ENCODE measurements at regions not wholly inside any gene's neighbourhood (a gene's known extent, or its start where the extent isn't known, plus 50 kb on each side); places are given as distances from the start of the nearest gene placed in this dataset.

DNA sequence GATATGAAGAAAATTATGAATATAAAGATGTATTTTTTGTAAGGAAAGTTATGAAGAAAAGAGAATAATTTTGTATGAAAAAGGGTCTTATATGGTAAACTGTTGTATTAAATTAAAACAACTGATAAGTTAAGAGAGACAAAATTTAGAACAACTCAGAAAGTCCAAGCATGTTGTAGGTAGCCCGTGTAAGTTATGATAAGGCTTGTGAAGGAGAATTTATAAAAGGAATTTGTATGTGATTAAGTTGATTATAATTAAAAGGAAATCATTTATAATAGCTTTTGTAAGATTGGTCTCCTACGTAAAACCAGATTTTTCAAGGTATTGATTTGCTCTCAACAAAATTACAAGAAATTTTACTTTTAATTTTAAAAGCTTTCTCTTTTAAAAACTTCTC lies 1579.3 kb downstream of the HACE1 start:
- H3K27me3 ChIP-seq (replicated peaks) = no peaks in the 10 kb centered on the region
- DNase-seq (ENCODE audit: low read depth in 1 of 2, low spot score in 2 of 2) = no peak
- H3K4me3 ChIP-seq = no peak overlapping the region
- no peaks in the 10 kb centered on the region for H3K36me3 ChIP-seq
- peaks cover 3% of the 10 kb centered on the region; the same call in 1 of the 2 replicates for H3K9me3 ChIP-seq (replicated peaks)
- no peak overlapping the region for H3K27ac ChIP-seq
- H3K4me1 ChIP-seq (replicated peaks) = no peaks in the 10 kb centered on the region

DNA sequence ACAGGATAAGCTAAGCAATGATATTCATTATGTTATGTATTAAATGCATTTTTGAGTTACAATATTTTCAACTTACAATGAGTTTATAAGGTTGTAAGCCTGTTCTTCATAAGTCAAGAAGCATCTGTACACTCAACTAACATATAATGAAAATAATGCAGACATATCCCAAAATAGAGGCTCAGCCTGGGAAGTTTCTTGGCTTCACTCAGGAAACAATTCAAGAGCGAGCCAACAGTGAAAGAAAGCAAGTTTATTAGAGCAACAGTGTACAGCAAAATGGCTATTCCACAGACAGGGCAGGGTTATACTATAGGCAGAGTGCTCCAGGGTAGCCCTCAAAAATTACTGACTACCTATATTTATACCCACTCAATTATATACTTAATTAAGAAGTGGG lies 1581.8 kb downstream of the HACE1 start:
- peaks cover 3% of the 10 kb centered on the region; the same call in 1 of the 2 replicates for H3K9me3 ChIP-seq (replicated peaks)
- no peak overlapping the region for H3K27ac ChIP-seq
- DNase-seq (ENCODE audit: low read depth in 1 of 2, low spot score in 2 of 2) = no peak
- no peak overlapping the region for H3K4me3 ChIP-seq
- no peaks in the 10 kb centered on the region for H3K36me3 ChIP-seq
- no peaks in the 10 kb centered on the region for H3K27me3 ChIP-seq (replicated peaks)
- no peaks in the 10 kb centered on the region for H3K4me1 ChIP-seq (replicated peaks)

DNA sequence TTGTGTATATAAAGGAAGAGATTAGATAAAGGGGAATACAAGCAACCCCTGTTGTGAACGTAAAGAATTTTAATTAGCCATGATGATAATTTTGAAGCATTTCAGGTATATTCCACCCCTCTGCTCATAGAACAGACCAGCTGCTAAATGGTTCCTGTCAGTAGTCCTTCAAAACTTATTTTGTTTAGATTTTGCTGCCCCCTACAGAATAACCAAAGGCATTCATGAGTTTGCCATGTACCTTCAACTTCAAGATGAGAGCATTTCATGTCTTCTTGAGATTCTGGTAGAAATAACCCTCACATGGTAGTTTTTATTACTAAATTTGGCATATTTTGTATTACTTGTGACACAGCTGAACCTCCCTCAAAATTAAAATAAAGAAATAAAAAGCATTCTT lies 1586.7 kb downstream of the HACE1 start:
- DNase-seq (ENCODE audit: low read depth in 1 of 2, low spot score in 2 of 2) = no peak
- H3K4me3 ChIP-seq = no peak overlapping the region
- H3K27ac ChIP-seq = no peak overlapping the region
- H3K9me3 ChIP-seq (replicated peaks) = no peaks in the 10 kb centered on the region
- no peaks in the 10 kb centered on the region for H3K36me3 ChIP-seq
- no peaks in the 10 kb centered on the region for H3K4me1 ChIP-seq (replicated peaks)
- no peaks in the 10 kb centered on the region for H3K27me3 ChIP-seq (replicated peaks)

DNA sequence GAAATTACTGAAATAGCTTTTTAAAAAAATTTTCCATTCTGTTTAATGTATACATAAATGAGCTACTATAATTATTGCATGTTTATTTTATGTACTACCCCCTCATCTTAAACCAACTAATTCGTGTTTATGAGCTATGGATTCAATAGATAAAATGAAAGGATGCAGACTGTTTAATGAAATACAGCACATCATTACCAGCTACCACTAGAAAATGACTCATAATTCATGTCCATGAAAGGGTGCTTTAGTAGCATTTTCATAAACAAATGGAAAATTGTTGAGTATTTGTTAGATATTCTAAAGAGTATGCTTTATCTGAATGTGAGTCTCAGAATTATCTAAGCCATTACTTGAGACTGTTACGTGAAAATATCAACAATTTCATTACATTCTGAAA lies 1590.1 kb downstream of the HACE1 start:
- H3K27me3 ChIP-seq (replicated peaks) = no peaks in the 10 kb centered on the region
- no peak overlapping the region for H3K27ac ChIP-seq
- no peaks in the 10 kb centered on the region for H3K9me3 ChIP-seq (replicated peaks)
- H3K4me3 ChIP-seq = no peak overlapping the region
- H3K4me1 ChIP-seq (replicated peaks) = no peaks in the 10 kb centered on the region
- no peaks in the 10 kb centered on the region for H3K36me3 ChIP-seq
- no peak for DNase-seq (ENCODE audit: low read depth in 1 of 2, low spot score in 2 of 2)

DNA sequence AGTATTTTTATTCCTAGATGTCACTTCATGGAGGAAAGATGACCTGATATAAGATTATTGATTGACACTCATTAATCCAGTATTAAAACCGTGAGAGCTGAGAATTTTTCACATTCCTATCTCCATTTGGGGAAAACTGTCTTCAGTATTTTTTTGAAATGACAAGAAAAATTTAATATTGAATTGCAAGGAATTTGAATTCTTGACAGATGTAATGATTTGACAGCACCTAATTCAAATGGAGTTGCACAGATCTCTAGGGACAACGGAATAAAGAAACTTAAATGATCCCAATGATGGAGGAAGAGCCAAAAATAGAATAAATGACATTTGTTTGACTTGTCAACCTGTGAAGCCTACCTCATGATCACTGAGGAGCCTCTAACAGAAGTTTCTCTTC lies 1591.4 kb downstream of the HACE1 start:
- H3K36me3 ChIP-seq = no peaks in the 10 kb centered on the region
- no peak overlapping the region for H3K27ac ChIP-seq
- no peaks in the 10 kb centered on the region for H3K4me1 ChIP-seq (replicated peaks)
- no peak for DNase-seq (ENCODE audit: low read depth in 1 of 2, low spot score in 2 of 2)
- H3K4me3 ChIP-seq = no peak overlapping the region
- no peaks in the 10 kb centered on the region for H3K9me3 ChIP-seq (replicated peaks)
- no peaks in the 10 kb centered on the region for H3K27me3 ChIP-seq (replicated peaks)

- no peak for DNase-seq (ENCODE audit: low read depth in 1 of 2, low spot score in 2 of 2)
- no peaks in the 10 kb centered on the region for H3K9me3 ChIP-seq (replicated peaks)
- no peaks in the 10 kb centered on the region for H3K27me3 ChIP-seq (replicated peaks)
- H3K4me3 ChIP-seq = no peak overlapping the region
- no peak overlapping the region for H3K27ac ChIP-seq
- H3K36me3 ChIP-seq = no peaks in the 10 kb centered on the region
- no peaks in the 10 kb centered on the region for H3K4me1 ChIP-seq (replicated peaks)
Observed at GRCh38 chr6:103264020-103264419, 1595.7 kb downstream of the HACE1 start.

DNA sequence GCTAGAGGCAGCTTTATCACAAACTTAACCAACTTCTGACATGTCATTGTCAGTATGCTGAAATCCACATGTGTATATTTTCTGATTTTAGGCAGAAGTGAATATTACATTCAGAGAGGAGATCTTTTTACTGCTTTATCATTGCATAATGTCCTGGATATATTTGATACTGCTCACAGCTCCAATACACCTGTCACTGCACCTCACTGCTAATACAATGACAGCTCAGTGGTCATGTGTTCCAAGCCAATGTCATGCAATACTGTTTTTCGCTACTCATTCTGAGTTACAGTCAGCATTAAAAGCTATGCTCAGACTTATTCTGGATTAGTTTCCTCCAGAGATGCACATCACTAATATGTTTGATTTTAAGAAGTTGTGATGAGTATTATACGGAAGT lies 1604.6 kb downstream of the HACE1 start:
- Histone ChIP-seq H3K36me3 (no peaks in the 10 kb centered on the region), H3K27ac (no peak overlapping the region), H3K4me3 (no peak overlapping the region), H3K4me1 (replicated peaks) (no peaks in the 10 kb centered on the region), H3K27me3 (replicated peaks) (no peaks in the 10 kb centered on the region), H3K9me3 (replicated peaks) (no peaks in the 10 kb centered on the region)
- DNase-seq (ENCODE audit: low read depth in 1 of 2, low spot score in 2 of 2) = no peak

GRCh38 chr6:103236923-103237322 lies 1622.8 kb downstream of the HACE1 start:
- DNase-seq (ENCODE audit: low read depth in 1 of 2, low spot score in 2 of 2) = no peak
- Histone ChIP-seq H3K27ac (no peak overlapping the region), H3K27me3 (replicated peaks) (no peaks in the 10 kb centered on the region), H3K9me3 (replicated peaks) (no peaks in the 10 kb centered on the region; the same call in 1 of the 2 replicates), H3K4me1 (replicated peaks) (no peaks in the 10 kb centered on the region), H3K36me3 (no peaks in the 10 kb centered on the region), H3K4me3 (no peak overlapping the region)

GRCh38 chr6:103231181-103231580 lies 1628.5 kb downstream of the HACE1 start:
- no peaks in the 10 kb centered on the region for H3K27me3 ChIP-seq (replicated peaks)
- H3K36me3 ChIP-seq = no peaks in the 10 kb centered on the region
- no peaks in the 10 kb centered on the region for H3K9me3 ChIP-seq (replicated peaks)
- H3K4me3 ChIP-seq = no peak overlapping the region
- DNase-seq (ENCODE audit: low read depth in 1 of 2, low spot score in 2 of 2) = no peak
- no peaks in the 10 kb centered on the region for H3K4me1 ChIP-seq (replicated peaks)
- H3K27ac ChIP-seq = no peak overlapping the region

- Histone ChIP-seq H3K4me1 (replicated peaks) (no peaks in the 10 kb centered on the region), H3K4me3 (no peak overlapping the region), H3K27ac (no peak overlapping the region), H3K9me3 (replicated peaks) (no peaks in the 10 kb centered on the region), H3K36me3 (no peaks in the 10 kb centered on the region), H3K27me3 (replicated peaks) (no peaks in the 10 kb centered on the region)
- DNase-seq (ENCODE audit: low read depth in 1 of 2, low spot score in 2 of 2) = no peak
Observed at GRCh38 chr6:103215847-103216246, 1643.9 kb downstream of the HACE1 start.

DNA sequence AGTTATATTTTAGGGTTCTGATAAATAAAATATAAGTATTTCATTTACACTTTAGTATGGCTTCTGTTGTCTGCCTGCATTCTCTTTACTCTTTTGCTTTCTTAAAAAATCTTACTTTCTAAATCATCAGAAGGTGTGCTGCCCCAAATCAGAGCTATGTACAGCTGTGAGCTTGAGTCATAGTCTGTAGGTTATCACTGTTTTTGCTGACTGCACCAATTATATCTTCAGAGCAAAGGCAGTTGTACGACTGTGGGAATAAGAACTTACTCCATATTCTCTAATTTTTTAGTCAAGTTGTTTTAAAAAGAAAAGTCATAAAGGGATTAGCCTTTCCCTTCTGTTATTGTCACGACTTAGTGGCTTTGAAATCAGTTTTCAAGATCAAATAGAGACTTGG lies 1649.0 kb downstream of the HACE1 start:
- no peak overlapping the region for H3K4me3 ChIP-seq
- no peaks in the 10 kb centered on the region for H3K4me1 ChIP-seq (replicated peaks)
- H3K27ac ChIP-seq = no peak overlapping the region
- no peaks in the 10 kb centered on the region for H3K9me3 ChIP-seq (replicated peaks)
- no peak for DNase-seq (ENCODE audit: low read depth in 1 of 2, low spot score in 2 of 2)
- no peaks in the 10 kb centered on the region for H3K36me3 ChIP-seq
- H3K27me3 ChIP-seq (replicated peaks) = no peaks in the 10 kb centered on the region

- Histone ChIP-seq H3K27me3 (replicated peaks) (no peaks in the 10 kb centered on the region), H3K4me3 (no peak overlapping the region), H3K4me1 (replicated peaks) (no peaks in the 10 kb centered on the region), H3K9me3 (replicated peaks) (0 out of 2 replicates have a peak, but pooled peaks cover 5% of the 10 kb centered on the region), H3K36me3 (no peaks in the 10 kb centered on the region), H3K27ac (no peak overlapping the region)
- DNase-seq (ENCODE audit: low read depth in 1 of 2, low spot score in 2 of 2) = no peak
Observed at GRCh38 chr6:103198386-103198785, 1661.3 kb downstream of the HACE1 start.

- Histone ChIP-seq H3K27me3 (replicated peaks) (no peaks in the 10 kb centered on the region), H3K4me1 (replicated peaks) (no peaks in the 10 kb centered on the region), H3K9me3 (replicated peaks) (0 out of 2 replicates have a peak, but pooled peaks cover 3% of the 10 kb centered on the region), H3K27ac (no peak overlapping the region), H3K36me3 (no peaks in the 10 kb centered on the region), H3K4me3 (no peak overlapping the region)
- no peak for DNase-seq (ENCODE audit: low read depth in 1 of 2, low spot score in 2 of 2)
Observed at GRCh38 chr6:103193413-103193812, 1666.3 kb downstream of the HACE1 start.

DNA sequence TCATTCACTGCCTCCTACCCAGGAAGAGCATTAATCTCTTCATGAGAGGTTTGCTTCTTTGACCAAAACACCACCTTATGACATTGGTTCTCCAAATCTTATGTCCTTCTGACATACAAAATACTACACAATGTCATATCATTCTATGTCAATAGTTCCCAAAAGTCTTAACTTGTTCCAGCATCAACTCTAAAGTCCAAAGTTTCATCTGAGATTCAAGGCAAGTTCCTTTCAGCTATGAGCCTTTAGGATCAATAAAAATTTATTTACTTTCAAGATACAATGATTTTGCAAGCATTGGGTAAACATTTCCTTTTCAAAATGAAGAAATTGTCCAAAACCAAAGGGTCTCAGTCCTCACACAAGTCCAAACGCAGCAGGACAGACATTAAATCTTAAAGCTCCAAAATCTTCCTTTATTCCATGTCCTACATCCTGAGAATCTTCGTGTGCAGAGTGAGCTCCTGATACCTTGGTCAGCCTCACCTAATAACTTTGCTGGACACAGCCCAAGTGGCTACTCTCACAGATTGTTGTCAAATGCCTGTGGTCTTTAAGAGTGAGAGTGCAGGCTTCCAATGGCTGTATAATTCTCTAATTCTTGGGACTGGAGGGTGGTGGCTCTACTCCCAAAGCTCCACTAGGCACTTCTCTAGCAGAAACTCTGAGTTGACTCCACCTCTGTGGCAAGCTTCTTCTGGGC lies 1668.2 kb downstream of the HACE1 start:
- Histone ChIP-seq H3K27ac (no peak overlapping the region), H3K9me3 (replicated peaks) (0 out of 2 replicates have a peak, but pooled peaks cover 3% of the 10 kb centered on the region), H3K36me3 (no peaks in the 10 kb centered on the region), H3K27me3 (replicated peaks) (no peaks in the 10 kb centered on the region), H3K4me1 (replicated peaks) (no peaks in the 10 kb centered on the region), H3K4me3 (no peak overlapping the region)
- DNase-seq (ENCODE audit: low read depth in 1 of 2, low spot score in 2 of 2) = no peak

- no peaks in the 10 kb centered on the region; the same call in 1 of the 2 replicates for H3K9me3 ChIP-seq (replicated peaks)
- H3K27me3 ChIP-seq (replicated peaks) = no peaks in the 10 kb centered on the region
- no peak overlapping the region for H3K4me3 ChIP-seq
- no peak overlapping the region for H3K27ac ChIP-seq
- no peaks in the 10 kb centered on the region for H3K36me3 ChIP-seq
- no peak for DNase-seq (ENCODE audit: low read depth in 1 of 2, low spot score in 2 of 2)
- no peaks in the 10 kb centered on the region for H3K4me1 ChIP-seq (replicated peaks)
Observed at GRCh38 chr6:103184776-103185175, 1674.9 kb downstream of the HACE1 start.

Measured in SJSA1 (cell line).